H1 (cell line): ENCODE measurements at regions not wholly inside any gene's neighbourhood (a gene's known extent, or its start where the extent isn't known, plus 50 kb on each side); places are given as distances from the start of the nearest gene placed in this dataset.

ENCODE experiments used
- CTCF ChIA-PET: fragments of 300-600 bp; sonication (Branson Sonifier 250); formaldehyde crosslinking; loops from one replicate; lab custom pipeline; 2021; ENCODE audit not compliant: partially characterized antibody; lab: Charles Lee
- POLR2A ChIA-PET: fragments of 300-600 bp; sonication (Branson Sonifier 250); formaldehyde crosslinking; loops from one replicate; lab custom pipeline; 2021; ENCODE audit warnings: inconsistent platforms; ENCODE audit not compliant: partially characterized antibody; lab: Charles Lee
- DNase-seq, 2 experiments: peaks; one replicate each; pipeline versions ENCODE4 v3.0.0 to v3.0.0-alpha.2; 2010 to 2022; ENCODE audit warnings: low spot score in 2 of 2, low read depth in 1 of 2, mixed read lengths in 1 of 2
- FAIRE-seq: peaks from 2 replicates; lab custom pipeline; 2011; peaks lifted over from hg19 to GRCh38; lab: Jason Lieb, UNC
- H2AFZ ChIP-seq: 2 replicates; pipeline ENCODE4 v1.8.1; 2012; ENCODE audit warnings: low read length, inconsistent platforms
- H2AK5ac ChIP-seq: 2 replicates; pipeline ENCODE4 v1.6.1; 2013; ENCODE audit warnings: low read depth, low read length
- H2BK120ac ChIP-seq: replicated peaks from 2 replicates; pipeline ENCODE3; 2013; ENCODE audit warnings: low read depth, low read length, inconsistent platforms
- H2BK12ac ChIP-seq: 2 replicates; pipeline ENCODE4 v1.6.1; 2013; ENCODE audit warnings: low read depth, low read length
- H2BK15ac ChIP-seq: 2 replicates; pipeline ENCODE4 v1.6.1; 2013; ENCODE audit warnings: low read length
- H2BK20ac ChIP-seq: 2 replicates; pipeline ENCODE4 v1.6.1; 2013; ENCODE audit warnings: low read length
- H2BK5ac ChIP-seq: 2 replicates; pipeline ENCODE4 v1.6.1; 2013; ENCODE audit warnings: low read depth, low read length
- H3K14ac ChIP-seq: 2 replicates; pipeline ENCODE4 v1.6.1; 2013; ENCODE audit warnings: inconsistent platforms; ENCODE audit not compliant: insufficient read length
- H3K18ac ChIP-seq: 2 replicates; pipeline ENCODE4 v1.6.1; 2013; ENCODE audit warnings: low read length; ENCODE audit errors: extremely low read depth
- H3K23ac ChIP-seq: 2 replicates; pipeline ENCODE4 v1.6.1; 2013; ENCODE audit warnings: inconsistent platforms; ENCODE audit not compliant: insufficient read length
- H3K23me2 ChIP-seq: 2 replicates; pipeline ENCODE4 v1.6.1; 2013; ENCODE audit warnings: low read depth, low read length
- H3K27ac ChIP-seq: 2 replicates; pipeline ENCODE4 v1.6.1; 2011; ENCODE audit warnings: low read depth, low read length, inconsistent platforms
- H3K27me3 ChIP-seq, 4 experiments: replicated peaks in 1 of 4; 1 replicate in 1 of 4; 2 replicates in 3 of 4; pipeline versions ENCODE4 v1.6.1 to v1.8.1; 2011 to 2013; ENCODE audit warnings: low read length in 3 of 4, mild to moderate bottlenecking in 3 of 4, inconsistent platforms in 2 of 4, mixed read lengths in 2 of 4, moderate library complexity in 1 of 4; ENCODE audit not compliant: control insufficient read depth in 3 of 4, insufficient read depth in 3 of 4; ENCODE audit errors: extremely low read depth in 1 of 4
- H3K36me3 ChIP-seq, 4 experiments: 2 replicates each; pipeline versions ENCODE4 v1.6.1 to v1.8.1; 2011 to 2013; ENCODE audit warnings: mild to moderate bottlenecking in 4 of 4, low read length in 3 of 4, moderate library complexity in 2 of 4, control low read depth in 1 of 4, inconsistent platforms in 1 of 4; ENCODE audit not compliant: insufficient read depth in 4 of 4, control insufficient read depth in 2 of 4
- H3K4ac ChIP-seq: replicated peaks from 2 replicates; pipeline ENCODE3; 2013; ENCODE audit warnings: low read length, low read depth, mixed read lengths, inconsistent platforms; ENCODE audit not compliant: insufficient read length
- H3K4me1 ChIP-seq, 4 experiments: replicated peaks in 1 of 4; 1 replicate in 1 of 4; 2 replicates in 3 of 4; pipeline versions ENCODE4 v1.6.1 to v1.8.1; 2011 to 2013; ENCODE audit warnings: low read length in 3 of 4, inconsistent platforms in 2 of 4, mixed read lengths in 1 of 4; ENCODE audit not compliant: insufficient read depth in 4 of 4, control insufficient read depth in 3 of 4
- H3K4me2 ChIP-seq, 2 experiments: 2 replicates each; pipeline versions ENCODE4 v1.6.1 to v1.8.1; 2011 to 2013; ENCODE audit warnings: low read depth in 2 of 2, low read length in 2 of 2, control low read depth in 1 of 2, inconsistent platforms in 1 of 2, mild to moderate bottlenecking in 1 of 2; ENCODE audit not compliant: insufficient read depth in 1 of 2
- H3K4me3 ChIP-seq, 4 experiments: fragments of 200-600, 300-600 bp in 1 of 4; sonication (generic), shearing (Covaris generic), sonication (Bioruptor Twin) in 1 of 4; 2 replicates each; pipeline versions ENCODE4 v1.5.1 to v1.8.1; 2011 to 2016; ENCODE audit warnings: low read length in 4 of 4, low read depth in 3 of 4, control low read depth in 2 of 4, inconsistent platforms in 2 of 4, mild to moderate bottlenecking in 2 of 4, mixed read lengths in 1 of 4, moderate library complexity in 1 of 4; ENCODE audit not compliant: insufficient read depth in 2 of 4; ENCODE audit errors: extremely low read depth in 1 of 4
- H3K56ac ChIP-seq: replicated peaks from 2 replicates; pipeline ENCODE3; 2013; ENCODE audit warnings: low read depth, mild to moderate bottlenecking, mixed read lengths, low read length, inconsistent platforms; ENCODE audit not compliant: insufficient read length
- H3K79me1 ChIP-seq: 2 replicates; pipeline ENCODE4 v1.6.1; 2013; ENCODE audit warnings: low read depth, low read length, control low read depth
- H3K79me2 ChIP-seq, 2 experiments: 2 replicates each; pipeline versions ENCODE4 v1.6.1 to v1.8.1; 2012 to 2013; ENCODE audit warnings: low read length in 2 of 2, mild to moderate bottlenecking in 2 of 2, inconsistent platforms in 1 of 2; ENCODE audit not compliant: insufficient read depth in 2 of 2, control insufficient read depth in 1 of 2
- H3K9ac ChIP-seq, 4 experiments: replicated peaks in 1 of 4; 1 replicate in 1 of 4; 2 replicates in 3 of 4; pipeline versions ENCODE4 v1.6.1 to v1.8.1; 2011 to 2013; ENCODE audit warnings: low read depth in 3 of 4, low read length in 3 of 4, control low read depth in 2 of 4, mild to moderate bottlenecking in 2 of 4, moderate library complexity in 2 of 4, inconsistent platforms in 1 of 4; ENCODE audit errors: extremely low read depth in 1 of 4
- H3K9me3 ChIP-seq, 2 experiments: 2 replicates each; pipeline versions ENCODE4 v1.6.1 to v1.8.1; 2012 to 2013; ENCODE audit warnings: mild to moderate bottlenecking in 2 of 2, moderate library complexity in 2 of 2, control low read depth in 1 of 2, inconsistent platforms in 1 of 2, low read depth in 1 of 2, low read length in 1 of 2, mixed read lengths in 1 of 2; ENCODE audit not compliant: insufficient read depth in 2 of 2
- H4K20me1 ChIP-seq, 2 experiments: replicated peaks in 1 of 2; 2 replicates each; pipeline versions ENCODE3 to v1.8.1; 2011 to 2013; ENCODE audit warnings: inconsistent platforms in 2 of 2, low read length in 2 of 2, mild to moderate bottlenecking in 1 of 2; ENCODE audit not compliant: insufficient read depth in 2 of 2, control insufficient read depth in 1 of 2
- H4K5ac ChIP-seq: 2 replicates; pipeline ENCODE4 v1.6.1; 2013; ENCODE audit warnings: low read length, low read depth, mixed read lengths, inconsistent platforms; ENCODE audit not compliant: insufficient read length
- H4K8ac ChIP-seq: 2 replicates; pipeline ENCODE4 v1.8.0; 2013; ENCODE audit warnings: mild to moderate bottlenecking, moderate library complexity, low read length, inconsistent platforms; ENCODE audit not compliant: insufficient read depth; ENCODE audit errors: extremely low read depth
- H4K91ac ChIP-seq: replicated peaks from 2 replicates; pipeline ENCODE3; 2013; ENCODE audit warnings: low read length, mixed read lengths, inconsistent platforms; ENCODE audit not compliant: insufficient read length
- ATF3 ChIP-seq: IDR thresholded peaks from 2 replicates; pipeline ENCODE4 v1.6.1; 2011; ENCODE audit warnings: low read depth, mild to moderate bottlenecking, low read length; ENCODE audit not compliant: insufficient read depth
- CHD2 ChIP-seq: IDR thresholded peaks from 2 replicates; pipeline ENCODE4 v1.6.1; 2012; ENCODE audit warnings: low read length, improper control_type of control experiment
- CTBP2 ChIP-seq: IDR thresholded peaks from 2 replicates; pipeline ENCODE4 v1.7.0; 2011; ENCODE audit warnings: borderline replicate concordance, mild to moderate bottlenecking, moderate library complexity, mixed read lengths, low read length; ENCODE audit not compliant: insufficient read depth, insufficient read length
- HDAC2 ChIP-seq, 2 experiments: fragments of 300-600 bp in 1 of 2; sonication (generic) in 1 of 2; IDR thresholded peaks; 2 replicates each; pipeline ENCODE4 v1.6.1; 2011 to 2012; ENCODE audit warnings: low read depth in 2 of 2, low read length in 2 of 2, mild to moderate bottlenecking in 2 of 2, moderate library complexity in 2 of 2, borderline replicate concordance in 1 of 2, inconsistent platforms in 1 of 2
- RAD21 ChIP-seq, 2 experiments: IDR thresholded peaks in 1 of 2; conservative IDR thresholded peaks in 1 of 2; 2 replicates each; pipeline ENCODE4 v1.6.1; 2011; ENCODE audit warnings: low read depth in 2 of 2, low read length in 2 of 2, improper control_type of control experiment in 1 of 2, inconsistent platforms in 1 of 2, mild to moderate bottlenecking in 1 of 2, moderate library complexity in 1 of 2
- SRF ChIP-seq: IDR thresholded peaks from 2 replicates; pipeline ENCODE4 v1.6.1; 2011; ENCODE audit warnings: mild to moderate bottlenecking, low read depth, low read length, moderate library complexity
- WGBS, 2 experiments: shearing (Covaris generic) in 1 of 2; methylation state at CpG; one replicate each; pipeline versions ENCODE4 v1.1.6 to v1.1.7; 2013 to 2015; ENCODE audit warnings: low lambda C conversion rate in 2 of 2, mixed read lengths in 2 of 2, inconsistent platforms in 1 of 2, low coverage in 1 of 2, missing lambda C conversion rate in 1 of 2; ENCODE audit not compliant: insufficient replicate concordance in 2 of 2, insufficient coverage in 1 of 2, insufficient read length in 1 of 2; ENCODE audit errors: extremely low coverage in 1 of 2, missing lambda C conversion rate in 1 of 2; 5-methylcytosine and 5-hydroxymethylcytosine counted together

- H3K4me1 ChIP-seq = peaks cover 0 to 4% (median 0%) of the 10 kb centered on the region in 4 experiments; a peak in 3 of 7 replicates
- H3K23me2 ChIP-seq = no peaks in the 10 kb centered on the region
- H3K56ac ChIP-seq = no peak overlapping the region
- H2BK12ac ChIP-seq = no peak overlapping the region
- no peak overlapping the region for H2BK5ac ChIP-seq
- no peak overlapping the region for H2AK5ac ChIP-seq
- no peak overlapping the region for H3K27ac ChIP-seq
- ChIA-PET CTCF (interaction anchor here (0.7 to 0.9 kb wide), 2 partner anchors 10 to 244 kb away, joined by 3 read pairs; no protein-coding TSS in a partner anchor), POLR2A (no interaction called here)
- H3K4me3 ChIP-seq = no peak overlapping the region
- H3K27me3 ChIP-seq = no peaks in the 10 kb centered on the region; a peak in 1 of 7 replicates
- H4K8ac ChIP-seq = no peak overlapping the region
- no peak overlapping the region for H3K4ac ChIP-seq
- WGBS, 2 experiments = 91% methylated on average over 6 of the region's 6 CpGs; no CpG with 5 or more reads in 1 of the 2 experiments
- no peak overlapping the region for H3K23ac ChIP-seq
- H3K4me2 ChIP-seq = no peak overlapping the region
- no peaks in the 10 kb centered on the region for H4K20me1 ChIP-seq
- H2AFZ ChIP-seq = no peak overlapping the region
- H3K9me3 ChIP-seq = no peaks in the 10 kb centered on the region
- no peak overlapping the region for H4K91ac ChIP-seq
- DNase-seq (no peak), FAIRE-seq (no peak)
- H3K79me2 ChIP-seq = no peaks in the 10 kb centered on the region
- no peak for TF ChIP-seq RAD21 (IDR thresholded peaks at IDR 0.05 in 1 of 2, conservative IDR thresholded peaks at IDR 0.05 in 1 of 2; ENCODE audit: low read depth in 2 of 2, low read length in 2 of 2)
- no peak for TF ChIP-seq ATF3
- no peak for TF ChIP-seq CTBP2
- TF ChIP-seq CHD2 = no peak
- TF ChIP-seq SRF = no peak
- TF ChIP-seq HDAC2 (IDR thresholded peaks at IDR 0.05; ENCODE audit: borderline replicate concordance in 1 of 2, low read depth in 2 of 2, low read length in 2 of 2) = no peak
- peak overlapping the region; percentile 64 for H3K18ac ChIP-seq
- H3K14ac ChIP-seq = no peak overlapping the region
- H3K9ac ChIP-seq = no peak overlapping the region
- no peak overlapping the region for H2BK15ac ChIP-seq
- H3K79me1 ChIP-seq = no peaks in the 10 kb centered on the region
- H3K36me3 ChIP-seq = no peaks in the 10 kb centered on the region
- H4K5ac ChIP-seq = peak overlapping the region; percentile 12
- H2BK120ac ChIP-seq = no peak overlapping the region
- no peak overlapping the region for H2BK20ac ChIP-seq
Measured at GRCh38 chr1:228996281-228996680, 261.0 kb downstream of the RHOU start.
